Endodermal cell (in vitro differentiated cells): ENCODE measurements at regions not wholly inside any gene's neighbourhood (a gene's known extent, or its start where the extent isn't known, plus 50 kb on each side); places are given as distances from the start of the nearest gene placed in this dataset.

Experiments
- DNase-seq: peaks from one replicate; pipeline ENCODE4 v3.0.0-alpha.2; 2017
- H3K27ac ChIP-seq: 2 replicates; pipeline ENCODE4 v1.5.1; 2013; ENCODE audit warnings: mild to moderate bottlenecking, low read depth, low read length, moderate library complexity
- H3K27me3 ChIP-seq: 2 replicates; pipeline ENCODE4 v1.6.1; 2013; ENCODE audit warnings: mild to moderate bottlenecking, low read length, moderate library complexity; ENCODE audit not compliant: insufficient read depth, control insufficient read depth, poor library complexity, severe bottlenecking
- H3K36me3 ChIP-seq: 2 replicates; pipeline ENCODE4 v1.7.0; 2013; ENCODE audit warnings: mild to moderate bottlenecking, low read length, moderate library complexity; ENCODE audit not compliant: control insufficient read depth, insufficient read depth
- H3K4me1 ChIP-seq: one replicate; pipeline ENCODE4 v1.7.0; 2013; ENCODE audit warnings: low read length; ENCODE audit not compliant: control insufficient read depth, insufficient read depth
- H3K4me3 ChIP-seq: 2 replicates; pipeline ENCODE4 v1.5.1; 2013; ENCODE audit warnings: mild to moderate bottlenecking, low read length, moderate library complexity
- H3K9ac ChIP-seq: 2 replicates; pipeline ENCODE4 v1.6.1; 2013; ENCODE audit warnings: mild to moderate bottlenecking, low read length, moderate library complexity; ENCODE audit not compliant: poor library complexity, severe bottlenecking; ENCODE audit errors: extremely low read depth
- H3K9me3 ChIP-seq: 2 replicates; pipeline ENCODE4 v1.6.1; 2013; ENCODE audit warnings: mild to moderate bottlenecking, low read length, moderate library complexity; ENCODE audit not compliant: control insufficient read depth
- H3K27ac Mint-ChIP-seq: 2 replicates; pipeline ENCODE4 v1.8.0; 2020; ENCODE audit warnings: mixed read lengths
- H3K27me3 Mint-ChIP-seq: 2 replicates; pipeline ENCODE4 v1.8.0; 2021; ENCODE audit warnings: mild to moderate bottlenecking, mixed read lengths; ENCODE audit not compliant: insufficient read depth
- H3K36me3 Mint-ChIP-seq: 2 replicates; pipeline ENCODE4 v1.8.0; 2020; ENCODE audit warnings: low read depth, mixed read lengths
- H3K4me1 Mint-ChIP-seq: 2 replicates; pipeline ENCODE4 v1.8.0; 2020; ENCODE audit warnings: mixed read lengths
- H3K4me3 Mint-ChIP-seq: 2 replicates; pipeline ENCODE4 v1.8.0; 2020; ENCODE audit warnings: mild to moderate bottlenecking, moderate library complexity, mixed read lengths
- H3K9me3 Mint-ChIP-seq: 2 replicates; pipeline ENCODE4 v1.8.0; 2020; ENCODE audit warnings: mild to moderate bottlenecking, mixed read lengths
- CTCF ChIP-seq: fragments of 200-600 bp; sonication (generic); conservative IDR thresholded peaks from 2 replicates; pipeline ENCODE4 v1.5.0; 2021; ENCODE audit warnings: antibody characterized with exemption, mild to moderate bottlenecking
- WGBS, 2 experiments: methylation state at CpG; one replicate each; pipeline versions ENCODE4 v1.1.5 to v1.1.7; 2013; ENCODE audit warnings: missing lambda C conversion rate in 2 of 2, mixed read lengths in 1 of 2; ENCODE audit not compliant: insufficient coverage in 1 of 2, insufficient read length in 1 of 2; 5-methylcytosine and 5-hydroxymethylcytosine counted together

GRCh38 chr3:18580268-18580667, 155.1 kb upstream of the SATB1 start:
- H3K4me3 ChIP-seq: no peak overlapping the region
- H3K9me3 ChIP-seq: peaks cover 6% of the 10 kb centered on the region
- TF ChIP-seq CTCF: no peak
- no peak overlapping the region for H3K9ac ChIP-seq
- WGBS, 2 experiments: 63 to 79% methylated on average over 2 of the region's 2 CpGs
- DNase-seq: no peak
- Mint-ChIP-seq H3K4me1 (no peaks in the 10 kb centered on the region), H3K4me3 (no peak overlapping the region), H3K36me3 (no peaks in the 10 kb centered on the region), H3K27ac (no peak overlapping the region), H3K9me3 (peaks cover 4% of the 10 kb centered on the region), H3K27me3 (no peaks in the 10 kb centered on the region)
- H3K4me1 ChIP-seq: no peaks in the 10 kb centered on the region
- H3K27ac ChIP-seq: no peak overlapping the region
- H3K36me3 ChIP-seq: no peaks in the 10 kb centered on the region
- H3K27me3 ChIP-seq: no peaks in the 10 kb centered on the region

- 31 to 43% methylated on average over 1 to 3 of the region's 3 CpGs for WGBS, 2 experiments
- H3K4me3 ChIP-seq: no peak overlapping the region
- Mint-ChIP-seq H3K27me3 (no peaks in the 10 kb centered on the region), H3K4me3 (no peak overlapping the region), H3K36me3 (no peaks in the 10 kb centered on the region), H3K9me3 (peaks cover 4% of the 10 kb centered on the region), H3K27ac (no peak overlapping the region), H3K4me1 (no peaks in the 10 kb centered on the region)
- H3K9ac ChIP-seq: no peak overlapping the region
- peaks cover 6% of the 10 kb centered on the region for H3K9me3 ChIP-seq
- H3K4me1 ChIP-seq: no peaks in the 10 kb centered on the region
- DNase-seq: no peak
- no peaks in the 10 kb centered on the region for H3K36me3 ChIP-seq
- no peaks in the 10 kb centered on the region for H3K27me3 ChIP-seq
- no peak overlapping the region for H3K27ac ChIP-seq
- no peak for TF ChIP-seq CTCF
Measured at GRCh38 chr3:18579661-18580060, 154.5 kb upstream of the SATB1 start.

GRCh38 chr3:18575573-18575972, 150.4 kb upstream of the SATB1 start:
- Histone ChIP-seq H3K9ac (no peak overlapping the region), H3K27ac (no peak overlapping the region), H3K36me3 (no peaks in the 10 kb centered on the region), H3K9me3 (no peaks in the 10 kb centered on the region), H3K4me3 (no peak overlapping the region), H3K27me3 (no peaks in the 10 kb centered on the region), H3K4me1 (no peaks in the 10 kb centered on the region)
- no peak overlapping the region for H3K27ac Mint-ChIP-seq
- H3K4me3 Mint-ChIP-seq: no peak overlapping the region
- H3K4me1 Mint-ChIP-seq: no peaks in the 10 kb centered on the region
- no peaks in the 10 kb centered on the region for H3K9me3 Mint-ChIP-seq
- DNase-seq: no peak
- no peaks in the 10 kb centered on the region for H3K27me3 Mint-ChIP-seq
- H3K36me3 Mint-ChIP-seq: no peaks in the 10 kb centered on the region
- TF ChIP-seq CTCF: no peak
- WGBS, 2 experiments: 82 to 90% methylated on average over 2 to 8 of the region's 8 CpGs
